ENCODE measurements at regions not wholly inside any gene's neighbourhood (a gene's known extent, or its start where the extent isn't known, plus 50 kb on each side); places are given as distances from the start of the nearest gene placed in this dataset.

DNA sequence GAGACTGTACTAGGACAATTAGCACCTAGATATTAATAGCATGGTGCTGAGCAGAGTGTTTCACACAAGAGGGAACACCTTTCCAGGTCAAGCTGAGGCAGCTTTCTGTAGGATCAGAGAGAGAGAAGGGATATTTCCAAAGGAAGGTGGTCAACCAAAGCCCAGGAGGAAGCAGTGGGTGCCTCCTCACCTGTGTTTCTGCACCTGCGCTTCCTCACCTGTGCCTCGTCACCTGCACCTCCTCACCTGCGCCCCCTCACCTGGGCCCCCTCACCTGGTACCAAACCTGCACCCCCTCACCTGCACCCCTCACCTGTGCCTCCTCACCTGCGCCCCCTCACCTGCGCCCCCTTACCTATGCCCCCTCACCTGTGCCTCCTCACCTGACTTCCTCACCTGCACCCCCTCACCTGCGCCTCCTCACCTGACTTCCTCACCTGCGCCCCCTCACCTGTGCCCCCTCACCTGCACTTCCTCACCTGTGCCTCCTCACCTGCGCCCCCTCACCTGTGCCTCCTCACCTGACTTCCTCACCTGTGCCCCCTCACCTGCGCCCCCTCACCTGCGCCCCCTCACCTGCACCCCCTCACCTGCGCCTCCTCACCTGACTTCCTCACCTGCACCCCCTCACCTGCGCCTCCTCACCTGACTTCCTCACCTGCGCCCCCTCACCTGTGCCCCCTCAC is 67.9 kb downstream of the TTLL2 start:
- WGBS (ENCODE audit: insufficient coverage): 100% methylated on average over 3 of the region's 13 CpGs

DNA sequence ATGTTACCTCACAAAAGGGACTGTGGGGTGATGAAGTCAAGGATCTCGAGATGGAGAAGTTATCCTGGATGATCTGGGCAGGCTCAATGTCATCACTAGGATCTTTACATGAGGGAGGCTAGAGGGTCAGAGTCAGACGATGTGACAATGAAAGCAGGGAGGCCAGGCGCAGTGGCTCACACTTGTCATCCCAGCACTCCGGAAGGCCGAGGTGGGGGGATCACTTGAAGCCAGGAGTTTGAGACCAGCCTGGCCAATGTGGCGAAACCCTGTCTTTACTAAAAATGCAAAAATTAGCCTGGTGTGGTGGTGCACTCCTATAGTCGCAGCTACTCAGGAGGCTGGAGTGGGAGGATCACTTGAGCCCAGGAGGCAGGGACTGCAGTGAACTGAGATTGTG is 68.8 kb downstream of the TTLL2 start:
- WGBS (ENCODE audit: insufficient coverage): 80% methylated on average over 7 of the region's 7 CpGs

More for the DNA sequence above, 67.9 kb downstream of the TTLL2 start:
- Histone ChIP-seq H3K9me3 (replicated peaks; ENCODE audit: control insufficient read depth, low read depth, low read length) (no peaks in the 10 kb centered on the region), H3K27ac (ENCODE audit: low read length) (no peak overlapping the region), H3K4me3 (ENCODE audit: low read length) (no peak overlapping the region), H3K36me3 (ENCODE audit: control insufficient read depth, insufficient read depth, low read length) (no peaks in the 10 kb centered on the region), H3K27me3 (ENCODE audit: control insufficient read depth, insufficient read depth, low read length) (no peaks in the 10 kb centered on the region), H3K4me1 (ENCODE audit: control insufficient read depth, insufficient read depth, low read length) (no peaks in the 10 kb centered on the region)
- no peak for DNase-seq

DNA sequence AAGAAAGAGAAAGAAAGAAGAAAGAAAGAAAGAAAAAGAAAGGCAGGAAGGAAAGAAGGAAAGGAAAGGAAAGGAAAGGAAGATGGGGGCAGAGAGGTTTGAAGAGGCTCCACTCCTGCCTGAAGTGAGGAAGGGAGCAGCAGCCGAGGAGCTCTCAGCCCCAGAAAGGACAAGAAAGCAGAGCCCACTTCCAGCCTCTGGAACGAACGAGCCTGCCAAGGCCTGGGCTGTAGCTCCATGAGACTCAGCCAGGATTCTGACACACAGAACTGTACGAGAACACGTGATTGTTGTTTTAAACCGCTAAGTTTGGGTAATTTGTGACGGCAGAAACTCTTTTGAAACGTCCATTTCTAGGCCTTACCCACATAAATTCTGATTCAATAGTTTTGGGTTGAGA is 69.5 kb downstream of the TTLL2 start:
- peak; percentile 23 for DNase-seq
- Histone ChIP-seq H3K9me3 (replicated peaks; ENCODE audit: control insufficient read depth, low read depth, low read length) (no peaks in the 10 kb centered on the region), H3K4me1 (ENCODE audit: control insufficient read depth, insufficient read depth, low read length) (no peaks in the 10 kb centered on the region), H3K27me3 (ENCODE audit: control insufficient read depth, insufficient read depth, low read length) (no peaks in the 10 kb centered on the region), H3K36me3 (ENCODE audit: control insufficient read depth, insufficient read depth, low read length) (no peaks in the 10 kb centered on the region), H3K4me3 (ENCODE audit: low read length) (no peak overlapping the region), H3K27ac (ENCODE audit: low read length) (no peak overlapping the region)
- 34% methylated on average over 3 of the region's 8 CpGs for WGBS (ENCODE audit: insufficient coverage)

More for the DNA sequence above, 68.8 kb downstream of the TTLL2 start:
- Histone ChIP-seq H3K4me3 (ENCODE audit: low read length) (no peak overlapping the region), H3K4me1 (ENCODE audit: control insufficient read depth, insufficient read depth, low read length) (no peaks in the 10 kb centered on the region), H3K36me3 (ENCODE audit: control insufficient read depth, insufficient read depth, low read length) (no peaks in the 10 kb centered on the region), H3K9me3 (replicated peaks; ENCODE audit: control insufficient read depth, low read depth, low read length) (no peaks in the 10 kb centered on the region), H3K27ac (ENCODE audit: low read length) (no peak overlapping the region), H3K27me3 (ENCODE audit: control insufficient read depth, insufficient read depth, low read length) (no peaks in the 10 kb centered on the region)
- DNase-seq: no peak

DNA sequence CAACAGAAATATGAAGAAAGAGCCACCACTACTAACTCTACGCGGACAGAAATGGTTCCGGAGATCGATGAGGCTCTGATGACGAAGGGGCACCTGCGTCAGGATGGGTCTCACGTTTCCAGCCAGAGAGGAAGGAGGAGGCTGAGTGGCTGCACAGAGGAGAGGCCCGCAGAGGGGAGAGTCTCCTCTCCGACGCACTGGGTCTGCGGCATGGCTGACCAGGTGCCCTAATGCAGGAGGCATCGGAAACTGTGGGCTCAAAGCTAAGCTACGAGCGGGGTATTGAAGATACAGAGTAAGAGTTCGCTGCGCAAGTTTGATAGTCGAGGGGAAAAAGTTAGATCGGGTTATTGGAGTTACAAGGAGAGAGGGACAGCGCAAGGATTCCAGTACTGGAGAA is 69.9 kb downstream of the TTLL2 start:
- Histone ChIP-seq H3K4me3 (ENCODE audit: low read length) (no peak overlapping the region), H3K4me1 (ENCODE audit: control insufficient read depth, insufficient read depth, low read length) (no peaks in the 10 kb centered on the region)
- WGBS (ENCODE audit: insufficient coverage): 77% methylated on average over 16 of the region's 19 CpGs

DNA sequence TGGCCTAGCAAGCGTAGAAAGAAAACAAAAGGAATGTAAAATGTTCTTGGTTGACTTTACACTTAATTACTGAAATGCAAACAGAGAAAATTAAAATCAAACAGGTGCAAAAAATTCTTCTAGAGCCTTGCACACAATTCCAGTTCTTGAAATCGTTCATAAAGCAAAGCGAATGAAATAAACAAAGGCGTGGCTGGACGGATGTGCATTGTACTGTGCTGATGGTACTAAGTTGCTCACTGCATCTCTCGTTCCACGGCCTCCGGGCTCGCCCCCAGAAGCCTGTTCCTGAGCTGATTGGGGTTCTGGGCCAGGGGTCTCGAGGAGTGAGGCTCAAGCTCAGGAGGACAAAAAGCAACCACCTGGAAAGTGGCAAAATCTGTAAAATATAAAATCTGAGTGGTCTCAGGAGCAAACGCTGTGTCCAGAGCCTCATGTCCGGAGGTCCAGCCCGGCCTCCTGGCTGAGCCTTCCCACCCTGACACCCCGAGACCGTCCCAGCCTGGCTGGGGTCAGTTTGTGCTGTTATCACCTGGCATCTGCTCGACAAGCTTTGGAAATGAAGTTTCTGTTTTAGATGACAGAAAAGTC is 71.3 kb downstream of the TTLL2 start:
- Histone ChIP-seq H3K4me1 (ENCODE audit: control insufficient read depth, insufficient read depth, low read length) (no peaks in the 10 kb centered on the region), H3K4me3 (ENCODE audit: low read length) (no peak overlapping the region), H3K36me3 (ENCODE audit: control insufficient read depth, insufficient read depth, low read length) (no peaks in the 10 kb centered on the region), H3K27me3 (ENCODE audit: control insufficient read depth, insufficient read depth, low read length) (peaks cover 3% of the 10 kb centered on the region), H3K27ac (ENCODE audit: low read length) (no peak overlapping the region), H3K9me3 (replicated peaks; ENCODE audit: control insufficient read depth, low read depth, low read length) (no peaks in the 10 kb centered on the region)
- 85% methylated on average over 12 of the region's 16 CpGs for WGBS (ENCODE audit: insufficient coverage)
- no peak for DNase-seq

More for the DNA sequence above, 69.9 kb downstream of the TTLL2 start:
- H3K27me3 ChIP-seq (ENCODE audit: control insufficient read depth, insufficient read depth, low read length): no peaks in the 10 kb centered on the region
- no peak for DNase-seq
- no peaks in the 10 kb centered on the region for H3K9me3 ChIP-seq (replicated peaks; ENCODE audit: control insufficient read depth, low read depth, low read length)
- H3K36me3 ChIP-seq (ENCODE audit: control insufficient read depth, insufficient read depth, low read length): no peaks in the 10 kb centered on the region
- H3K27ac ChIP-seq (ENCODE audit: low read length): no peak overlapping the region

DNA sequence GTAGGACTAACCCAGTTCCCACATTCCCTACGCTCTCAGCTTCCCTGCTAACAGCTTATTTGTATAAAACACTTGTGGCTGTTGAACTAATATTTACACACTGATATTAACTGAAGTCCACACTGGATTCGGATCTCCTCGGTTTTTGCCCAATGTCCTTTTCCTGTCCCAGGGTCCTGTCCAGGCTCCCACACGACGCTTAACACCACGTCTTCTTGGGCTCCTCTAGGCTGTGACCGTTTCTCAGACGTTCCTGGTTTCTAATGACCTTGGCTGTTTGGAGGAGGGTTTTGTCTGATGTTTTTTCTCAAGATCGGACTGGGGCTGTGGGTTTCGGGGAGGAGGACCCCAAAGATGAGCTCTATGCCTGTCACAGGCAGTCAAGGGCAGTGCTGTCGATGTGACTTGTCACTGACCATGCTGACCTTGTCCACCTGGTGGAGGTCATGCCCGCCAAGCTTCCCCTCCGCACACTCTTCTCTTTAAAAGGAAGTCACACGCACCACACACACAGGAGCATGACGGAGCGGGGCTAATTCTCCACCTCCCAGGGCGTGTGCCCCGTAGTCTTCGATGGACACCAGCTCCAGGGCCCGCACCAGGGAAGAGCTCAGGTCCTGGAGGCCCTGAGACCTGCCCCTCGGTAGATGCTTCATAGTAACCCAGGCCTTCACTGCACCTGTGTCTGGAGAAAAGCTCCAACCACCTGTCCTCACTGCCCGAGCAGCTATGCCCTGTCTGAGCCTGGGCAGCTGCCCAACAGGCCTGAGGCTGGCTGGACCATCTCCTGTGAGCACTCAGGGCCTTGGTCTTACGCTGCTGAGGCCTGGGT is 72.0 kb downstream of the TTLL2 start:
- Histone ChIP-seq H3K27me3 (ENCODE audit: control insufficient read depth, insufficient read depth, low read length) (peaks cover 6% of the 10 kb centered on the region), H3K4me1 (ENCODE audit: control insufficient read depth, insufficient read depth, low read length) (no peaks in the 10 kb centered on the region), H3K4me3 (ENCODE audit: low read length) (no peak overlapping the region), H3K27ac (ENCODE audit: low read length) (no peak overlapping the region), H3K9me3 (replicated peaks; ENCODE audit: control insufficient read depth, low read depth, low read length) (no peaks in the 10 kb centered on the region), H3K36me3 (ENCODE audit: control insufficient read depth, insufficient read depth, low read length) (no peaks in the 10 kb centered on the region)
- WGBS (ENCODE audit: insufficient coverage): 76% methylated on average over 21 of the region's 23 CpGs
- DNase-seq: no peak

DNA sequence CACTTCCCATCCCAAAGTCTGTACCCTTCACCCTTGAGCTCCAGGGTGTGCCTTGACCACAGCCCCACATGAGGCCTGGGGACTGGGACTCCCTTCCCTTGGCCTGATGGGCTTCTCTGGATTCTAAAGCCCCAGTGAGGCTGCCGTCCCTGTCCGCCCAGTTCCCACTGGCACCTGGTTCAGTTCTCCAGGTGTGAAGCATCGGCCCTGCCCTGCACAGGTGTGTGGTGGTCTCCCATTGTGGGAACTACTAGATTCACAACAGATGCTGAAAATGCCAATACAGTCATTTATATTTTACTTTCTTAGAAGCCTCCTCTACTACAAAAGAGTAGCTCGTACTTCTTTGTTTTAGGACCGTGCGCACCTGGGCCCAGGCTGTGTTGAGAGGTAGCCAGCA is 72.8 kb downstream of the TTLL2 start:
- H3K36me3 ChIP-seq (ENCODE audit: control insufficient read depth, insufficient read depth, low read length): no peaks in the 10 kb centered on the region
- peaks cover 11% of the 10 kb centered on the region for H3K27me3 ChIP-seq (ENCODE audit: control insufficient read depth, insufficient read depth, low read length)
- WGBS (ENCODE audit: insufficient coverage): 62% methylated on average over 4 of the region's 6 CpGs
- DNase-seq: no peak
- H3K4me3 ChIP-seq (ENCODE audit: low read length): no peak overlapping the region
- no peaks in the 10 kb centered on the region for H3K9me3 ChIP-seq (replicated peaks; ENCODE audit: control insufficient read depth, low read depth, low read length)
- no peak overlapping the region for H3K27ac ChIP-seq (ENCODE audit: low read length)
- H3K4me1 ChIP-seq (ENCODE audit: control insufficient read depth, insufficient read depth, low read length): no peaks in the 10 kb centered on the region

DNA sequence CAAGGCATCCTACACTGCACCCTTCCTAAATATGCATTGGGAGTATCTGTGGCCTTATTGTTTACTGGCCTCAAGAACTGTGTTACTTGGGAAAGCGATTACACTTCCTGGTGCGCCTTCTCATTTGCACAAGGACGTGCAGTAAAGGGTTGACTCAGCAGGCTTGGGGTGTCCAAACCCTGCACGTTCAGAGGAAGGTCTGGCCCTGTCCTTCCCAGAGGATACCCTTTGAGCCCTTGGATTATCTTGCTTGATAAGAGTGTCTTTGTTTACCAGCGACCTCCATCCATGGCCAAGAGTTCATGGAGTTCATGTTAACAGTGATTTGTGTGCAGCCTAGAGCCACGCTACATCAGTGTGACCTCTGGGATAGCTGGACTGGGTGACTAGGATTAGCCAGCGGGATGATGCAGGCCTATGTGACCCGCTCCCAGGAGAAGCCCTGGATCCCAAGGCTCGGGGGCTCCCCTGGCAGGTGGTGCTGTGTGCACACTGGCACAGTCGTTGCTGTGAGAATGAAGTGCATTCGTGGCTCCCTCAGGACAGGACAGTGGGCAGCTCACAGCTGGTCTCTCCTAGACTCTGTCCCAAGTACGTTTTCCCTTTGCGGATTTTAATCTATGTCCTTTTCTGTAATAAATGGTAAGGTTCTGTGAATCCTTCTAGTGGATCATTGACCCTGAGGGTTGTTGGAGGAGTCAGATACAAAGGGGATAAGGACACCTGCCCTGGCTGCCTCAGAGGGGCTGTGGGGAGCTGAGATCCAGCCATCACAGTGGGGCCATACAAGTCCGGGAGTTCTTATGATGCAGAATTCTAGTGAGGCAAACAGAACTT is 73.5 kb downstream of the TTLL2 start:
- WGBS (ENCODE audit: insufficient coverage): 74% methylated on average over 14 of the region's 14 CpGs
- Histone ChIP-seq H3K27ac (ENCODE audit: low read length) (no peak overlapping the region), H3K27me3 (ENCODE audit: control insufficient read depth, insufficient read depth, low read length) (peaks cover 11% of the 10 kb centered on the region), H3K4me1 (ENCODE audit: control insufficient read depth, insufficient read depth, low read length) (no peaks in the 10 kb centered on the region), H3K36me3 (ENCODE audit: control insufficient read depth, insufficient read depth, low read length) (no peaks in the 10 kb centered on the region), H3K4me3 (ENCODE audit: low read length) (no peak overlapping the region), H3K9me3 (replicated peaks; ENCODE audit: control insufficient read depth, low read depth, low read length) (no peaks in the 10 kb centered on the region)
- DNase-seq: no peak

DNA sequence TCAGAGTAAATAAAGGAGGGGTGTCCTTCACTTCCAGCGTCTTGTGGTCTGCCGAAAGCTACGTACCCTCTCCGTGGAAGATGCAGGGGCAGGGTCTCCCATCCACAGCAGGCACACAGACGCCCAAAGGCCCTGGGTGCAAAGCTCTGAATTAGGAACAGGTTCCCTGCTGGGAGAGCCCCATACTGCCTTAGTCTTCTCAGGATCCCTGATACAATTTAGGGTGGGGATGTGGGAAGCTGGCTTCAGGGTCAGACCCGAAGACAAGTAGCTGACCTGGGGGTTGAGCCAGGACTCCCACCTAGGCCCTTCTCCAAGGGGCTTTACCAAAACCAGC is 74.1 kb downstream of the TTLL2 start:
- Histone ChIP-seq H3K27me3 (ENCODE audit: control insufficient read depth, insufficient read depth, low read length) (peaks cover 14% of the 10 kb centered on the region), H3K36me3 (ENCODE audit: control insufficient read depth, insufficient read depth, low read length) (no peaks in the 10 kb centered on the region), H3K9me3 (replicated peaks; ENCODE audit: control insufficient read depth, low read depth, low read length) (no peaks in the 10 kb centered on the region), H3K27ac (ENCODE audit: low read length) (no peak overlapping the region), H3K4me3 (ENCODE audit: low read length) (no peak overlapping the region), H3K4me1 (ENCODE audit: control insufficient read depth, insufficient read depth, low read length) (no peaks in the 10 kb centered on the region)
- 90% methylated on average over 5 of the region's 6 CpGs for WGBS (ENCODE audit: insufficient coverage)
- no peak for DNase-seq

DNA sequence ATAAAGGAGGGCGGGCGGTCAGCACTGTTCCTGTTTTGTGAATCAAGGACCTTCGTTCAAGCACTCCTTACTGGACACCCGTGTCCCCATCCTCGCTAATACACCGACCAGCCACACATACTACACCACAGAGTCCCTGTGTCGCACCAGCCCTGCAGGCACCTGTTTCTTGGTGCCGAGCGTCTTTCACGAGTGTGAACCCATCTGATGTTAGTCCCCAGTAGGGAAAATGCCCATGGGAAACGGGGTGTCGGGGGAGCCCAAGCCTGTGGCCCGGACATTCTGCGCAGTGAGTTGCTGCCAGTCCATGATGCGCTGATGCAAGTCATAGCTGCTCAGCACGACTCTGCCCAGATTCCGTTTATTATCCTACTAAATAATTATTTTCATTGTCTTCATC is 74.7 kb downstream of the TTLL2 start:
- H3K36me3 ChIP-seq (ENCODE audit: control insufficient read depth, insufficient read depth, low read length): no peaks in the 10 kb centered on the region
- no peak overlapping the region for H3K4me3 ChIP-seq (ENCODE audit: low read length)
- no peaks in the 10 kb centered on the region for H3K9me3 ChIP-seq (replicated peaks; ENCODE audit: control insufficient read depth, low read depth, low read length)
- 80% methylated on average over 17 of the region's 17 CpGs for WGBS (ENCODE audit: insufficient coverage)
- H3K4me1 ChIP-seq (ENCODE audit: control insufficient read depth, insufficient read depth, low read length): no peaks in the 10 kb centered on the region
- no peak for DNase-seq
- peaks cover 18% of the 10 kb centered on the region for H3K27me3 ChIP-seq (ENCODE audit: control insufficient read depth, insufficient read depth, low read length)
- no peak overlapping the region for H3K27ac ChIP-seq (ENCODE audit: low read length)
